Right lobe of liver (tissue), 6 donors: ENCODE measurements at regions not wholly inside any gene's neighbourhood (a gene's known extent, or its start where the extent isn't known, plus 50 kb on each side); places are given as distances from the start of the nearest gene placed in this dataset.

ENCODE experiments used
- ATAC-seq, 4 donors: fragments of 200-7000 bp; cut with Tn5 transposase; one replicate each; pipeline ENCODE4 v1.9.1; 2020; ENCODE audit warnings: mild to moderate bottlenecking in 4 of 4, moderate library complexity in 4 of 4
- DNase-seq, 3 donors: peaks; one replicate each; pipeline ENCODE4 v3.0.0-alpha.2; 2020
- H3K27ac ChIP-seq, 3 donors: fragments of 200-600 bp; one replicate each; pipeline ENCODE4 v1.8.0; 2022
- H3K27me3 ChIP-seq, 2 donors: fragments of 200-600 bp; one replicate each; pipeline ENCODE4 v1.8.0; 2022
- H3K36me3 ChIP-seq, 4 donors: fragments of 200-600 bp; sonication (generic) in 1 of 4; one replicate each; pipeline versions ENCODE4 v1.5.1 to v1.8.0; 2017 to 2022; ENCODE audit warnings: control low read depth in 1 of 4
- H3K4me1 ChIP-seq, 4 donors: fragments of 200-600 bp; sonication (generic) in 1 of 4; one replicate each; pipeline versions ENCODE4 v1.5.1 to v1.8.0; 2017 to 2022; ENCODE audit warnings: control low read depth in 1 of 4
- H3K4me3 ChIP-seq, 3 donors: fragments of 200-600 bp; one replicate each; pipeline ENCODE4 v1.8.0; 2022
- H3K9me3 ChIP-seq, 4 donors: fragments of 200-600 bp; sonication (generic) in 1 of 4; one replicate each; pipeline versions ENCODE4 v1.5.1 to v1.8.0; 2017 to 2022; ENCODE audit warnings: control low read depth in 1 of 4
- CTCF ChIP-seq, 4 donors: fragments of 200-600 bp in 3 of 4; fragments of 450-650 bp in 1 of 4; IDR thresholded peaks; one replicate each; pipeline versions ENCODE4 v1.5.1 to v1.8.0; 2016 to 2022; ENCODE audit warnings: antibody characterized with exemption in 4 of 4, mild to moderate bottlenecking in 2 of 4
- POLR2A ChIP-seq: fragments of 450-650 bp; IDR thresholded peaks from one replicate; pipeline ENCODE4 v1.6.1; 2017; ENCODE audit warnings: antibody characterized with exemption, mild to moderate bottlenecking
- WGBS: methylation state at CpG from one replicate; pipeline ENCODE4 v1.1.6; 2018; ENCODE audit warnings: low coverage, low lambda C conversion rate; ENCODE audit not compliant: insufficient coverage; ENCODE audit errors: missing lambda C conversion rate; 5-methylcytosine and 5-hydroxymethylcytosine counted together
- intact Hi-C, 2 donors: fragments of 100-400 bp; cut with DNase I; formaldehyde crosslinking; loops; one replicate each; pipeline versions ENCODE4 v1.11.2 to v1.14.1; 2022
- donor health status: DM: no; HTN: yes; CAD: no.
- donor health status: DM: no; HTN: no; CAD: no.
- donor health status: DM: no; HTN: no; CAD: no.
- donor health status: DM: no; HTN: yes; CAD: no.
- donor health status: DM: no; HTN: yes; CAD: no.

DNA sequence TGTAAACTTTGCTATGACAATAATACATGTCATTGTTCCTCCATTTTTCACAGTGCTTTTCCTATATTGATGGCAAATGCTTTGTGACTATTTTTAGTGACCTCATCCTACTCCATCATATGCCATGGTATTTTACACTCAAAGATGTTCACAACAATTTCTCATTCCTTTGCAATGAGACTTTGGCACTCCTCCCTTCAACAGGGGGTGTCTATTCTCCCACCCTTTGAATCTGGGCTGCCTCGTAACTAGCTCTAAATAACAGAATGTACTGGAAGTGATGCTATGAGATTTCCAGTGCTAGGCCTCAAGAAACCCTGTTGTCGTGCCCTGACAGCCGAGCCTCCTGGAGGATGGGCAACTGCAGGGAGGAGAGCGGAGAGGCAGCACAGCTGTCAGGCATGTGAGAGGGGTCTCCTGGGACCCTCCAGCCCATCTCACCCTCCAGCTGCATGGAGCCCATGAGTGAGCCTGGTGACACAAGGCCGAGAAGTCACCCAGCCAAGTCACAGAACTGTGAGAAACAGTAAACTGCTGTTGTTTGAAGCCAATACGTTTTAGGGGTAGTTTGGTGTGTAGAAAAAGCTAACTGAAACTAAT, 103.1 kb upstream of the APCDD1 start:
- intact Hi-C loops, result no loop called here
- H3K4me1 ChIP-seq, result no peaks in the 10 kb centered on the region
- 53% methylated on average over 3 of the region's 6 CpGs for WGBS
- H3K27me3 ChIP-seq, result no peaks in the 10 kb centered on the region
- no peaks in the 10 kb centered on the region for H3K36me3 ChIP-seq
- H3K27ac ChIP-seq, result no peak overlapping the region
- no peaks in the 10 kb centered on the region for H3K9me3 ChIP-seq
- TF ChIP-seq POLR2A, result no peak
- no peak for TF ChIP-seq CTCF (IDR thresholded peaks at IDR 0.05)
- H3K4me3 ChIP-seq, result no peak overlapping the region
- DNase-seq (no peak), ATAC-seq (no peak)

- Histone ChIP-seq H3K4me3 (no peak overlapping the region), H3K27ac (no peak overlapping the region), H3K27me3 (no peaks in the 10 kb centered on the region), H3K9me3 (no peaks in the 10 kb centered on the region), H3K36me3 (no peaks in the 10 kb centered on the region), H3K4me1 (no peaks in the 10 kb centered on the region)
- ATAC-seq, result no peak
- TF ChIP-seq CTCF (IDR thresholded peaks at IDR 0.05) (no peak), POLR2A (no peak)
- intact Hi-C loops, result no loop called here
- 73% methylated on average over 3 of the region's 4 CpGs for WGBS
- no peak for DNase-seq
Observed at GRCh38 chr18:10351858-10352257, 102.6 kb upstream of the APCDD1 start.

DNA sequence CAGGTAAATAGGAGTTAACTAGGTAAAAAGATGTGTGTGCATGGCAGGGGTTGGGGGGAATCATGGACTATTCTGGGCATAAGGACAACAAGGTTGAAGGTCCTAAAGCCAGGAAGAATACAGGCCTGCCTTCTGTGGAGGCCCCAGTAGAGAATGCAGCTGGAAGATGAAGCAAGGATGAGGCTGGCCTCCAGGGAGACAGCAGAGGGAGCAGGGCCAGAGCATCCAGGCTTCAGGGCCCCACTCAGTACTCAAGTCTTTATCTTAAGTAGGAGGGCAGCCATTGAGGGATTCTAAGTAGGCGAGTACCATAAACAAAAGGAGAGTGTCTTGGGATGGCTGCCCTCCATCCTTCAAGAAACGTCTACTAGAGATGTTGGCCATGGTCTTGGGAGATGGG, 101.8 kb upstream of the APCDD1 start:
- Histone ChIP-seq H3K9me3 (no peaks in the 10 kb centered on the region), H3K27ac (no peak overlapping the region), H3K4me1 (no peaks in the 10 kb centered on the region), H3K36me3 (no peaks in the 10 kb centered on the region), H3K4me3 (no peak overlapping the region), H3K27me3 (no peaks in the 10 kb centered on the region)
- WGBS, result 76% methylated on average over 2 of the region's 2 CpGs
- DNase-seq (no peak), ATAC-seq (no peak)
- intact Hi-C loops, result no loop called here
- no peak for TF ChIP-seq POLR2A
- TF ChIP-seq CTCF (IDR thresholded peaks at IDR 0.05), result no peak

DNA sequence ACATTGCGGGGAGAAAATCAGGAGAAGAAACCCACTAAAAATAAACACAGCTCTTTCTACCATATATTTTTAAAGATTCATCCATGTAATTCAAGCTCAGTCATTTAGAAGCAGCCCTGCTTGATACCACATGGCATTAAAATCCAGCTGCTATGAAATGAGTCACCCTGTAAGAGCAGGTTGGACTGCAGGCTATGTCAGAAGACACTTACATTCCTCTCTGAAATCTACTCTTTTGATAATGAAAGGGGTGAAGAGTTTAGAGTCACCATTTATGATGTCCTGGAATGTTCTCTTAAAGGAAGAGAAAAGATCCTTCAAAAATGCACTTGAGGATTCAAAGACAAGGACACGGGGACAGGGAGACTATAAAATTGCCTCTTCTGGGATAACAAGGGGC, 100.6 kb upstream of the APCDD1 start:
- H3K9me3 ChIP-seq, result no peaks in the 10 kb centered on the region
- H3K27me3 ChIP-seq, result no peaks in the 10 kb centered on the region
- no peak for DNase-seq
- H3K4me1 ChIP-seq, result no peaks in the 10 kb centered on the region
- intact Hi-C loops, result no loop called here
- H3K4me3 ChIP-seq, result no peak overlapping the region
- no peaks in the 10 kb centered on the region for H3K36me3 ChIP-seq
- H3K27ac ChIP-seq, result no peak overlapping the region
- ATAC-seq, result no peak
- TF ChIP-seq POLR2A, result no peak
- no peak for TF ChIP-seq CTCF (IDR thresholded peaks at IDR 0.05)
- WGBS, result 49% methylated on average over 2 of the region's 2 CpGs
